ENCODE measurements at regions not wholly inside any gene's neighbourhood (a gene's known extent, or its start where the extent isn't known, plus 50 kb on each side); places are given as distances from the start of the nearest gene placed in this dataset.

DNA sequence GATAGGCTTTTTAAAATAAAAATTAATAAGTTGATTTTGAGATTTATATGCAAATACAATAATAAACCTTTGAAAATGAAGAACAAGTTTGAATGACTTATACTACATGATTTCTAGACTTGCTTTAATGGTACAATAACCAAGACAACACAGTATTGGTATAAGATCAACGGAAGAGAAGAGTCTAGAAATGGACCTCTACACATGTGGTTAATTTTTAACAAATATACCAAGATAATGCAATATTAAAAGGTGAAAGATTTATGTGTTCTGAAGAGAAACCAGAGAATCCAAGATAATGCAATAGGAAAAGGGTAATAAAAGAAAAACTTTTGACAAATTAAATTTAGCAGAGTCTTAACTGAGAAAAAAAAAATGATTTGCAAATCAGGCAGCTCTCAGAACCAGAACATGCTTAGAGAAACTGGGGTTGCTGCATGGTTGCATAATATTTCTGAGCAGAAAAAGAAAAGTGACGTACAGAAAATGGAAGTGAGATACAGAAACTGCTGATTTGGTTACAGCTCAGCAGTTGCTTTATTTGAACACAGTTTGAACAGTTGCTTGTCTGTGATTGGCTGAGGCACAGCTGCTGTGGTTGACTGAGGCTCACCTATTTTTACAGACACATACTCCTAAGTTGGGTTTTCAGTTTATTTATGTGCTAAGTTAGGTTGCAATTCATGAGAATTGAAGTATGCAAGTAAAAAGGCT, 365.9 kb downstream of the CRPPA start:
- TF ChIP-seq, protein P1, sequence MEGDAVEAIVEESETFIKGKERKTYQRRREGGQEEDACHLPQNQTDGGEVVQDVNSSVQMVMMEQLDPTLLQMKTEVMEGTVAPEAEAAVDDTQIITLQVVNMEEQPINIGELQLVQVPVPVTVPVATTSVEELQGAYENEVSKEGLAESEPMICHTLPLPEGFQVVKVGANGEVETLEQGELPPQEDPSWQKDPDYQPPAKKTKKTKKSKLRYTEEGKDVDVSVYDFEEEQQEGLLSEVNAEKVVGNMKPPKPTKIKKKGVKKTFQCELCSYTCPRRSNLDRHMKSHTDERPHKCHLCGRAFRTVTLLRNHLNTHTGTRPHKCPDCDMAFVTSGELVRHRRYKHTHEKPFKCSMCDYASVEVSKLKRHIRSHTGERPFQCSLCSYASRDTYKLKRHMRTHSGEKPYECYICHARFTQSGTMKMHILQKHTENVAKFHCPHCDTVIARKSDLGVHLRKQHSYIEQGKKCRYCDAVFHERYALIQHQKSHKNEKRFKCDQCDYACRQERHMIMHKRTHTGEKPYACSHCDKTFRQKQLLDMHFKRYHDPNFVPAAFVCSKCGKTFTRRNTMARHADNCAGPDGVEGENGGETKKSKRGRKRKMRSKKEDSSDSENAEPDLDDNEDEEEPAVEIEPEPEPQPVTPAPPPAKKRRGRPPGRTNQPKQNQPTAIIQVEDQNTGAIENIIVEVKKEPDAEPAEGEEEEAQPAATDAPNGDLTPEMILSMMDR (conservative IDR thresholded peaks at IDR 0.05; ENCODE audit: low read depth, low read length), result no peak

DNA sequence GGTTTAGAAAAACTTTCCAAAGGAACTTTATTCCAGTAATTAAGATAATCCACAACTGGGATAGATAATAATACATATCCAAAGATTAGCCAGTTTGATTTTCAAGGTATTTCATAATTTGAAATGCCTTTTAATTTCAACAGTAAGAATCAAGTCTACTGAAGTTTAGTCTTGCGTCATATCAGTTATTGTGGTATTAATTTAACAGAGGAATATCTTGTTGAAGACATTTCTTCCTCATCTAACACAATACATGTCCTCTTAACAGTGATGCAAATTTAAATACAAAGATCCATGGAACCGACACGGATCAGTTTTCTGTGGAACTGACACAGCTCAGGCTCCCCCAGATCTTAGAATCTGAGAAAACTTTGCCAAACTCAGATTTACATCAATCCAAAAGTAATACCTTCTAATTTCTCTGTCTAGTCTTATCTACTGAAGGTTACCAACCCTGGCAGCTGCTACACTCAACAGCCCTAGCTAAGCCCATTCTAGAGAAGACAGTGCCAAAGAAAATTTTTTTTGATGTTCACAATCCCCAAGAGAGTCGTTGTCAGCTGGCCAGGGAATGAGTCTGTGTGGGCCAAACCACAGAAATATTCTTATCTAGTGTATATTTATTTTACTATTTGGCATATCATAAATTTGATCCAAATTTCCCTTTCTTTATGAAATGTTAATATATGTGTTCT, 365.2 kb upstream of the MEOX2 start:
- TF ChIP-seq, protein P1 (conservative IDR thresholded peaks at IDR 0.05; ENCODE audit: low read depth, low read length), result no peak
- no peak for DNase-seq (ENCODE audit: low read depth)
- no peak overlapping the region for H3K4me3 ChIP-seq (ENCODE audit: low read depth, low read length)

More for the DNA sequence above, 365.9 kb downstream of the CRPPA start:
- no peak for DNase-seq (ENCODE audit: low read depth)
- no peak overlapping the region for H3K4me3 ChIP-seq (ENCODE audit: low read depth, low read length)

DNA sequence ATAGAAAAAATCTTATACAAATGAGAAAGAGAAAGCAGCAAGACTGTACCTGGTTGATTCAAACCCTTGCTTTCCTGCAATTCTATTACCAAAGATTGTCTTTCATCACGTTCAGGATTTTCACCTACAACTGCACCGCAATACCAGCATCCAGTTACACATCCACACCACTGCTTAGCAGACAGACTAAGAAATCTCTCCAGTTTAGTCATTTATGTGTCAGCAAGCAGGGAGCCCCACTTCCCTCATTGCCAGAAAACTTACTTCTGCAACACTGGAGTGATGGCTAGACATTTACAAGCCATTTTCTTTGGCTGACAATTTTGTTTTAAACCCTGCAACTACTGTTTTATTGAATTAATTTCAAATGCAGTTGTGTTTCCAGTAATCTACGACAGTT, 359.6 kb upstream of the MEOX2 start:
- no peak for DNase-seq (ENCODE audit: low read depth)
- H3K4me3 ChIP-seq (ENCODE audit: low read depth, low read length), result no peak overlapping the region
- TF ChIP-seq, protein P1 (conservative IDR thresholded peaks at IDR 0.05; ENCODE audit: low read depth, low read length), result no peak

DNA sequence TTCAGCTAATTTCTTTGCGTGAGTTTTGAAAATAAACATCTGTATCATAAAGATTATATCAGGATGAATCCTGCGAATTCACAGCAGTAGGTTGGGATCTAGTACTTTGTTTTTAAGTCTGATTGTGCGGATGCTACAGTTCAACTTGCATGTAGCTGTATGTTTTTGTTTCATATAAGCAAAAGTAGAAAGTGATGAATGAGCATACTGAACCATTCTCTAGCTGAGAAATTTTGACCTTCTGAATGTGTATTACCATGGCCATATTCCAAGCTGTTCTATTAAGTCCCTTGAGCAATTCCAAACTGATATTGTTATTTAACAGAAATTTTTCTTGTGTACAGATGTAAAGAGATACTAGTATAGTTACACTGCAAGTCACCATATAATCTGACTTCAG, 358.8 kb upstream of the MEOX2 start:
- TF ChIP-seq, protein P1 (conservative IDR thresholded peaks at IDR 0.05; ENCODE audit: low read depth, low read length), result no peak
- no peak for DNase-seq (ENCODE audit: low read depth)
- no peak overlapping the region for H3K4me3 ChIP-seq (ENCODE audit: low read depth, low read length)

DNA sequence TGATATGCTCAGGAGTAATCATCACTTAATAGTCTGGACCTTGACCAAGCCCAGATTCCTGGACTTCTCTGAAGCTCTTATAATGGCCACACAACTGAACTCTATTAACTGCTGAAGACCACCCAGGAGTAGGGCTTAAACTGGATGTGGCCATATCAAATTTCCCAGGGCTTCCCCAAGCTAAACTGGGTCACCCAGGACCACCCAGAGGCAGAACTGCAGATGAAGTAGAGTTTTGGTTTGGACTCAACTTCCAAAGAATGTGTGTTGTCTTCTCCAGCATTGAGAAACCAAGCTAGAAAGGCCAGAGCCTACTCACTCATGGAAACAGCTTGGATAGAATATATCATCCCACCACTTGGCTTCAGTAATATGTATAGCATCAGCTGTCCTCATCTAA, 358.2 kb upstream of the MEOX2 start:
- no peak for DNase-seq (ENCODE audit: low read depth)
- TF ChIP-seq, protein P1 (conservative IDR thresholded peaks at IDR 0.05; ENCODE audit: low read depth, low read length), result no peak
- H3K4me3 ChIP-seq (ENCODE audit: low read depth, low read length), result no peak overlapping the region

DNA sequence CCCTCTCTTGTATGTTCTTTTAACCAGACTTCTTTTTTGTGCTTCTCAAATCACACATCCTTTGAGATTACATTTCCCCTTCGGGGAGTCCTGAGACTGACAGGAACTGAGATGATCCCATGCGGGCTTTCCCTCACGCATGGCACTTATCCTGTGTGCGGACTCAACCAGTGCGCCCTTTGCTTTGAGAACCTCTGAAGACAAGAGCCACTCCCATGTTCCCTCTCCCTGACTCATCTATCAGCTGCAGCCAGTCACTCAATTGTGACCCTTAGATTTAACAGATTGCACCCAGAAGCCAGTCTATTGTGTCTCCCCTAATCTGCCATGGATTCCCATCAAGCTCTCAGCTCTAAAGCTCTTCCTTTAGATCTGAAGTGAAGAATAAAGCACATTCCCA, 353.9 kb upstream of the MEOX2 start:
- TF ChIP-seq, protein P1 (conservative IDR thresholded peaks at IDR 0.05; ENCODE audit: low read depth, low read length), result no peak
- DNase-seq (ENCODE audit: low read depth), result no peak

More for the DNA sequence above, 353.9 kb upstream of the MEOX2 start:
- H3K4me3 ChIP-seq (ENCODE audit: low read depth, low read length), result no peak overlapping the region
